Upper lobe of left lung (tissue), 4 donors: ENCODE measurements at regions not wholly inside any gene's neighbourhood (a gene's known extent, or its start where the extent isn't known, plus 50 kb on each side); places are given as distances from the start of the nearest gene placed in this dataset.

ENCODE experiments used
- EP300 ChIP-seq, 4 donors: sonication (generic); formaldehyde crosslinking; IDR thresholded peaks; one replicate each; pipeline ENCODE4 v1.5.1; 2017; ENCODE audit warnings: antibody characterized with exemption in 4 of 4, control low read depth in 2 of 4
- POLR2A ChIP-seq, 4 donors: fragments of 450-650 bp; IDR thresholded peaks; one replicate each; pipeline ENCODE4 v1.5.1; 2016 to 2017; ENCODE audit warnings: antibody characterized with exemption in 4 of 4, mild to moderate bottlenecking in 2 of 4
- POLR2AphosphoS5 ChIP-seq, 2 donors: sonication (generic); formaldehyde crosslinking; IDR thresholded peaks; one replicate each; pipeline ENCODE4 v1.5.1; 2017; ENCODE audit warnings: antibody characterized with exemption in 2 of 2
- TF ChIP-seq, protein P1 (sequence below), 6 experiments: fragments of 450-650 bp in 4 of 6; fragments of 200-600 bp in 2 of 6; sonication (generic) in 2 of 6; IDR thresholded peaks; one replicate each; pipeline ENCODE4 v1.5.1; 2016 to 2019; ENCODE audit warnings: antibody characterized with exemption in 6 of 6

DNA sequence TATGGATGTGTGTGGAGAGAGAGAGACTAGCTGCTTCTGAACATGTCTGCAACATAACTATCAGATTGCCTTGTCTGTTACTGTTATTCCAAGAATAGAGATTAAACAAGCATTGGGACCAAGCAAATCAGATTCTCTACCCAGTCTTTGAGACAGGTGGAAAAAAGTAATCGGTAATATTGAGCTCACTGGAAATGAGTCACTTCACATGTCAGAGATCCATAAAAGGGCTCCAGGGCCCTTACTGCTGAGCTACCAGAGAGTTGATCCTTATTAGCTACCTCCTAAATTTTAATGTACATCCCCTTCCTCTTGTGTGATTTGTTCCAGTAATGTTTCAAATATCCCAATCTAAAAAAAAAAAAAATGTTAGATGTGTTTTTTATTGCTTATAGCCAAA is 2118.0 kb downstream of the PCDH9 start:
- TF ChIP-seq, protein P1, sequence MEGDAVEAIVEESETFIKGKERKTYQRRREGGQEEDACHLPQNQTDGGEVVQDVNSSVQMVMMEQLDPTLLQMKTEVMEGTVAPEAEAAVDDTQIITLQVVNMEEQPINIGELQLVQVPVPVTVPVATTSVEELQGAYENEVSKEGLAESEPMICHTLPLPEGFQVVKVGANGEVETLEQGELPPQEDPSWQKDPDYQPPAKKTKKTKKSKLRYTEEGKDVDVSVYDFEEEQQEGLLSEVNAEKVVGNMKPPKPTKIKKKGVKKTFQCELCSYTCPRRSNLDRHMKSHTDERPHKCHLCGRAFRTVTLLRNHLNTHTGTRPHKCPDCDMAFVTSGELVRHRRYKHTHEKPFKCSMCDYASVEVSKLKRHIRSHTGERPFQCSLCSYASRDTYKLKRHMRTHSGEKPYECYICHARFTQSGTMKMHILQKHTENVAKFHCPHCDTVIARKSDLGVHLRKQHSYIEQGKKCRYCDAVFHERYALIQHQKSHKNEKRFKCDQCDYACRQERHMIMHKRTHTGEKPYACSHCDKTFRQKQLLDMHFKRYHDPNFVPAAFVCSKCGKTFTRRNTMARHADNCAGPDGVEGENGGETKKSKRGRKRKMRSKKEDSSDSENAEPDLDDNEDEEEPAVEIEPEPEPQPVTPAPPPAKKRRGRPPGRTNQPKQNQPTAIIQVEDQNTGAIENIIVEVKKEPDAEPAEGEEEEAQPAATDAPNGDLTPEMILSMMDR (IDR thresholded peaks at IDR 0.05), result no peak
- no peak for TF ChIP-seq POLR2AphosphoS5 (IDR thresholded peaks at IDR 0.05)
- TF ChIP-seq POLR2A (IDR thresholded peaks at IDR 0.05), result no peak
- no peak for TF ChIP-seq EP300 (IDR thresholded peaks at IDR 0.05)
